HFF-Myc (cell line): ENCODE measurements at regions not wholly inside any gene's neighbourhood (a gene's known extent, or its start where the extent isn't known, plus 50 kb on each side); places are given as distances from the start of the nearest gene placed in this dataset.
"Not testable (repeated sequence)": the region's sequence is repeated elsewhere in the genome, so short reads cannot be mapped to it uniquely, and the experiment has no call there.

Source experiments
- DNase-seq: peaks from one replicate; pipeline ENCODE4 v3.0.0-alpha.2; 2011; ENCODE audit warnings: low read depth; ENCODE audit errors: extremely low read depth
- H3K4me3 ChIP-seq: replicated peaks from 2 replicates; pipeline ENCODE4 v1.5.1; 2011; ENCODE audit warnings: low read depth, mild to moderate bottlenecking, control low read depth, low read length
- CTCF ChIP-seq: IDR thresholded peaks from 2 replicates; pipeline ENCODE4 v1.5.1; 2012; ENCODE audit warnings: mild to moderate bottlenecking, low read depth, low read length, control low read depth; ENCODE audit errors: missing control alignments

- DNase-seq: no peak
- H3K4me3 ChIP-seq: no peak overlapping the region
- peak; percentile 58 for TF ChIP-seq CTCF
Observed at GRCh38 chr4:162497564-162498167, 333.9 kb upstream of the FSTL5 start.

- H3K4me3 ChIP-seq: no peak overlapping the region
- no peak for TF ChIP-seq CTCF
- no peak for DNase-seq
Observed at GRCh38 chr4:162494935-162495334, 331.1 kb upstream of the FSTL5 start.

DNA sequence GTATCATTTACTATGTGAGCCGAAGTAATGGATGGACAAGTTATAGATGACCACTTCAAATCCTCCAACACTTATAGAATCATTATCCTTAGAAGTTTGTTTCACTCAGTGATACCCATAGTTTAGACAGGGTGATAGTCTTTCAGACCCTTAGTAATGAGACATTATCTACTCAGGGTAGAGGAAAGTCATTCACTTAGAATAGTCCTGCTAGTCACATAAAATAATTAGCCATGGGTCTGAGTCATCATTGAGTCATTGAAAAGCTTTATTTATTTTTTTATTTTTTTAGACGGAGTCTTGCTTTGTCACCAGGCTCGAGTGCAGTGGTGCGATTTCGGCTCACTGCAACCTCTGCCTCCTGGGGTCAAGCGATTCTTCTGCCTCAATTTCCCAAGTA is 321.7 kb upstream of the FSTL5 start:
- H3K4me3 ChIP-seq: no peak overlapping the region
- TF ChIP-seq CTCF: no peak
- DNase-seq: no peak

DNA sequence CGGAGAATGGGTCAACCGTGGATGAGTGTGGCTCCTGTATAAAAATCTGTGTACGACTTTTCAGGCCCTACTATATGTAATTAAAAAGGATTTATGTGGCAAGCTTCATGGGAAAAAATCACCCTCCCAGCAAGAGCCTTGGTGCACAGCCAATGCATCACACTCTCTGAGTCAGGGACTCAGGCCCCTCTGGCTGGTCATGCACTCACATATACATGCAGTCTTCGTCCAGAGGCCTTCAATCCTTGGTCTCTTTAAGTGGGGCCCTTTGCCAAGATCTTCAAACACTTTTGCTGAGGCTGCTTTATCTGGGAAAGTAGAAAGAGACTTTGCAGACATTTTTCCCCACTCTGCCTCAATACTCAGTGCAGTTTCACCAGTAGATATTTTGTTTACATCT is 311.4 kb upstream of the FSTL5 start:
- DNase-seq: no peak
- no peak overlapping the region for H3K4me3 ChIP-seq
- no peak for TF ChIP-seq CTCF

DNA sequence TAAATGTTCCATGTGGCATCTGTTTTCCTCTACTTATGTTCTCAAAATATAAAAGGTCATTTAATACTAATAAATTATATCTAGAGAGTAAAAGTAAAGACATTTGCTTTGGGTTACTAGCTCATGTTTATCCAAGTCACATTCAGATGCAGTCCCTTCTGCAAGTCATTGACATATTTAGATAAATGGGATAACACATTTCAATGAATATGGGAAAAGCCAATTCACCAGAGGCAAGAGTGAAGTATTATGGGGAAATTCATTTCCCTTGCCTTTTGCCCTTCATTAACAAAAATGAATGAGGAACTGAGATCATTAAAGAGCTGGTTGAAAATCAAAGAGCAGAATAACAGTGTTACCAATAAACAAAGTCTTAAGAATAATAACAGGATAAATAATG is 306.2 kb upstream of the FSTL5 start:
- no peak for TF ChIP-seq CTCF
- no peak for DNase-seq
- no peak overlapping the region for H3K4me3 ChIP-seq

- not testable (repeated sequence) for H3K4me3 ChIP-seq, DNase-seq
Observed at GRCh38 chr4:162465356-162465755, 301.6 kb upstream of the FSTL5 start.

- no peak for DNase-seq
- TF ChIP-seq CTCF: no peak
- H3K4me3 ChIP-seq: no peak overlapping the region
Observed at GRCh38 chr4:162461952-162462351, 298.2 kb upstream of the FSTL5 start.
